ENCODE measurements at regions not wholly inside any gene's neighbourhood (a gene's known extent, or its start where the extent isn't known, plus 50 kb on each side); places are given as distances from the start of the nearest gene placed in this dataset.

DNA sequence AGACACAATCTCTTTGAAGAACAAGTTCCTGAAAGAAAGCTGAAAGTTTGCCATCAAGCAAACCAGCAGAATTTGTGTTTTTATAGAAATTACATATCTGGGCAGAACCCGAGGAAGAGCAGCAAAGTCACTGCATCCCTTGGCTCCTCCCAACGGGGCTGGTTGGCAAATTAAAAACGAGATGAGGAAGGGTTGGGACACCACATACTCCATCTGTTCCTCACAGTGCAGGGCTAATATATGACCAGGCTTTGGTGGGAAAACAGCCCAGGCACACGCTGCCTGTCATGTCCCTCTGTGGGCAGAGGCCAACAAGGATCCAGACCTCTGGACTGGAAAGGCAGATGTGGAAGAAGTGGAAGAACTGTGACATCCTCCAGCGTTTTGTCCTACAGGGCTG lies 607.3 kb downstream of the CDH26 start:
- TF ChIP-seq, protein P1, sequence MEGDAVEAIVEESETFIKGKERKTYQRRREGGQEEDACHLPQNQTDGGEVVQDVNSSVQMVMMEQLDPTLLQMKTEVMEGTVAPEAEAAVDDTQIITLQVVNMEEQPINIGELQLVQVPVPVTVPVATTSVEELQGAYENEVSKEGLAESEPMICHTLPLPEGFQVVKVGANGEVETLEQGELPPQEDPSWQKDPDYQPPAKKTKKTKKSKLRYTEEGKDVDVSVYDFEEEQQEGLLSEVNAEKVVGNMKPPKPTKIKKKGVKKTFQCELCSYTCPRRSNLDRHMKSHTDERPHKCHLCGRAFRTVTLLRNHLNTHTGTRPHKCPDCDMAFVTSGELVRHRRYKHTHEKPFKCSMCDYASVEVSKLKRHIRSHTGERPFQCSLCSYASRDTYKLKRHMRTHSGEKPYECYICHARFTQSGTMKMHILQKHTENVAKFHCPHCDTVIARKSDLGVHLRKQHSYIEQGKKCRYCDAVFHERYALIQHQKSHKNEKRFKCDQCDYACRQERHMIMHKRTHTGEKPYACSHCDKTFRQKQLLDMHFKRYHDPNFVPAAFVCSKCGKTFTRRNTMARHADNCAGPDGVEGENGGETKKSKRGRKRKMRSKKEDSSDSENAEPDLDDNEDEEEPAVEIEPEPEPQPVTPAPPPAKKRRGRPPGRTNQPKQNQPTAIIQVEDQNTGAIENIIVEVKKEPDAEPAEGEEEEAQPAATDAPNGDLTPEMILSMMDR (IDR thresholded peaks at IDR 0.05; ENCODE audit: control insufficient read depth, extremely low read depth, insufficient read depth), result no peak
- no peak overlapping the region for H3K4me3 ChIP-seq (ENCODE audit: low read depth, low read length)

DNA sequence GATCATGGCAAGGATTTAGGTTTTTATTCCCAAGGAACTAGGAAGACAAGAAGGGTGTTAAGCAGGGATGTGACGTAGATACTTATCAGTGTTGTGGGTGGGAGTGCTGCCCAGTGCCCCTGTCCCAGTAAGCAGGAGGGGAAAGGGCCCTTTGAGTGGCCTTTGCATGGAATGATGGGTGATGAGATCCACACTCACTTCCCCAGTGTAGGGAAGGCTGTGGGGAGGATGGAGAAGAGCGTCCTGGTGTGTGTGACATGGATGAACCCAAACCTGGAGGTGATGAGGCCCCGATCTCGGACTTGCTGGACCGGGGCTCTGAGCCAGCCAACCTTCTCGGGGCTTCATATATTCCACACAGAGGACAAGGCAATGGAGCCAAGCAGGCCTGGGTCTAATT lies 610.9 kb downstream of the CDH26 start:
- TF ChIP-seq, protein P1 (IDR thresholded peaks at IDR 0.05; ENCODE audit: control insufficient read depth, extremely low read depth, insufficient read depth), result no peak
- no peak for DNase-seq (ENCODE audit: low read depth)
- H3K4me3 ChIP-seq (ENCODE audit: low read depth, low read length), result no peak overlapping the region

More for the DNA sequence above, 607.3 kb downstream of the CDH26 start:
- DNase-seq (ENCODE audit: low read depth), result no peak

DNA sequence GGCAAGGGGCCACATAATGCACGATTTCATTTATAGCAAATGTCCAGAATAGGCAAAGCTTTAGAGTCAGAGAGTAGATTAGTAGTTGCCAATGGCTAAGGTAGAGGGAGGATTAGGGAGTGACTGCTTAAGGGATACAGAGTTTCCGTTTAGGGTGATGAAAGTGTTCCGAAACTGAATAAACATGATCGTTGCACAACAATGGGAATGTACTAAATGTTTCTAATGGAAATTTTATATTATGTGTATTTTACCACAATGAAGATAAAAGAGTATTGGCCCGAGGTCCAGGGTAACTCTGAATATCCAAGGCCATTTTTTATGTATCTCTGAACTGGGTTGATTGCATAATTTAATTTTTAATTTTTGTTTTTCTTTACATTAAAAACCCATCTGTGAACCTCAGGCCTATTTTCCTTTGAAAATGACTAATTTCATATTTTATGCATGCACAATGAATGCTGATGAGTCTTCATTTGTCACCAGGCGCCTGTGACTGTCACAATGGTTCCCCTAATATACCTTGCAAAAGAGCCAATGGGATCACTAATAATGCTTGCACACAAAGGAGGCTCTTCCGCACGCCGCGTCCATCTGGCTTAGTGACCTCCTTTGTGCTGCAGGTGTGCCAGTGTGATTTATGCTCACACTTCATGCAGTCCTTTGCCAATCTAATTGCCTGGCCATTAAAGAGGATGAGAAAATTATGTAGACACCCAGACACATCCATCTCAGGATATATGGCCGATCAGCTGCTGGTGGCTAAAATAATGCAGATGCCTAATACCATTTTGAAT lies 612.5 kb downstream of the CDH26 start:
- no peak overlapping the region for H3K4me3 ChIP-seq (ENCODE audit: low read depth, low read length)
- no peak for DNase-seq (ENCODE audit: low read depth)
- TF ChIP-seq, protein P1 (IDR thresholded peaks at IDR 0.05; ENCODE audit: control insufficient read depth, extremely low read depth, insufficient read depth), result no peak

DNA sequence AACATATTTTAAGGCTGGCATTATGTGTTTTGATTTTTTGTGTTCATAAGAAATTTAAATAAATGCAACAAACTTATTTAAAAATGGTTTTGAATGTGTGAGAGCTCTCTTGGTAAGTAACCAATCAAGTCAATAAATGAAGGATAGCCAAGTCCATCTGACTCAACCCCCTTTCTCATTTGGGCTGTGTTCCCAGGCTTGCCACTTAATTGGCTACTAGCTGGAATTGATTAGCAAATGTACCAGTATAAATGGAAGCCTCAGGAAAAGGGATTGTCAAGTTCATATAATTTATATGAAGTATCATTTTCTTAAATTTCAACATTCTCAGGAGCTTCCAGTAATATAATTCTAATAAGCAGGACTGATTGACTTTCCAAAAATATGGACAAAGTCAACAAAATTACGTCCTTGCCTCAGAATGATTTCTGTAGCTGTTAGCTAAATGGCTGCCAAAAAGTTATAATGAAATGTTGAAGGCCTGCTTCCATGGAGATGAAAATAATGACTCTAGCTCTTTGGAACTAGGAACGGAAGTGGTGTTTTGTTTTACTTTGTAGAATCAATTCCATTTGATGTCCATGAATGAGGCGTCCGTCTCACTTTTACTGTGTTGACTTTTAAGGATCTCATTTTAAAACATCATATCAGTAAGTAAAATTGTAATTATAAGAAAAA lies 614.9 kb downstream of the CDH26 start:
- DNase-seq (ENCODE audit: low read depth), result no peak
- no peak overlapping the region for H3K4me3 ChIP-seq (ENCODE audit: low read depth, low read length)
- TF ChIP-seq, protein P1 (IDR thresholded peaks at IDR 0.05; ENCODE audit: control insufficient read depth, extremely low read depth, insufficient read depth), result no peak

DNA sequence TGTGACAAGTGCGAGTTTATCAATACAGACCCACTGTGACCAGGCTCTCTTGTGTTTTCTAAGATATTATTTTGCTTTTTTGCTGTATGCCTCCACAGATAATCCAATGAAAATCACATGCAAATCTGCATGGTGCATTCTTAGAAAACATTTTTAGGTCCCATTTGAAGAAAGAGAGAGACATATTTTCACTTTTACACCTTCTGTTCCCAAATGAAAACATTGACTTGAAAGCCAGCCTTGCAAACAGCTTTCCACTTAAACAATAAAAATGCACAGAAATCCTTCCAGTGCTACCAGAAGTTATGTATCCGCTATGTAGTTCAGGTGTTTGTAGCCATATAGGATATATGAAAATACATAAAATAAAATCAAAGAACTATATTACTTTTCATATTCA lies 618.0 kb downstream of the CDH26 start:
- TF ChIP-seq, protein P1 (IDR thresholded peaks at IDR 0.05; ENCODE audit: control insufficient read depth, extremely low read depth, insufficient read depth), result no peak
- no peak overlapping the region for H3K4me3 ChIP-seq (ENCODE audit: low read depth, low read length)
- DNase-seq (ENCODE audit: low read depth), result no peak

DNA sequence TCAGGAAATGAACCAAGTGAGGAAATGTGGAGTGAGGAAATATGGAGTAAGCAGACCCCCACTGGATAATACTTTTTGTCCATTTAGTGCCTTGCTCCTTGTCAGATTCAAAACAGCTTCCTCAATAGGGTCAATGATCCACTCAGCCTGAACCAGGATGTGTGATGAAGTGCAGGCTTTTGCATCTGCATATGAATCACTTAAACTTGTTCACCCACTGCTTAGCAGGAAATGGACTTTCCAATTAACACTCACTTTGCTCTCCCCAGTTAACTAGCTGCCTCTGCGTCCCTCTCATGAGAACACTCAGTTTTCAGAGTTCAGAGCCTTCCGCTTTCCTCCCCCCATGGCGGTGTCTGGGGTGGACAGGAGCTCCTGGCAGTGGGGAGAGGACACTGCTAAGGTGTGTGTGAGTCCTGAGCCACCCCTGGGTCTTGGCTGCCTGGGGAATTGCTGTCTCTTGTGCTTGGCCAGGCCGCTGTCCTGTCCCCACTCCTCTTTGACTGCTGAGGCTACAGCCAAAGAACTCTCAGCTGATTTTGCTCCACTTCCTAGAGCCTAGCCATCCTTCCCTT lies 621.8 kb downstream of the CDH26 start:
- no peak overlapping the region for H3K4me3 ChIP-seq (ENCODE audit: low read depth, low read length)
- no peak for DNase-seq (ENCODE audit: low read depth)
- TF ChIP-seq, protein P1 (IDR thresholded peaks at IDR 0.05; ENCODE audit: control insufficient read depth, extremely low read depth, insufficient read depth), result no peak
